HG03575 (cell line): ENCODE measurements at regions not wholly inside any gene's neighbourhood (a gene's known extent, or its start where the extent isn't known, plus 50 kb on each side); places are given as distances from the start of the nearest gene placed in this dataset.

Experiments
- ATAC-seq: cut with Tn5 transposase; IDR thresholded peaks from one replicate; pipeline ENCODE4 v1.9.1; 2021; ENCODE audit not compliant: unreplicated experiment, insufficient number of reproducible peaks, low FRiP score; ENCODE audit errors: extremely low read depth

GRCh38 chr14:22399776-22400175 lies 189.2 kb downstream of the DAD1 start:
- ATAC-seq, result no peak

GRCh38 chr14:22397221-22397737 lies 191.7 kb downstream of the DAD1 start:
- ATAC-seq, result no peak

DNA sequence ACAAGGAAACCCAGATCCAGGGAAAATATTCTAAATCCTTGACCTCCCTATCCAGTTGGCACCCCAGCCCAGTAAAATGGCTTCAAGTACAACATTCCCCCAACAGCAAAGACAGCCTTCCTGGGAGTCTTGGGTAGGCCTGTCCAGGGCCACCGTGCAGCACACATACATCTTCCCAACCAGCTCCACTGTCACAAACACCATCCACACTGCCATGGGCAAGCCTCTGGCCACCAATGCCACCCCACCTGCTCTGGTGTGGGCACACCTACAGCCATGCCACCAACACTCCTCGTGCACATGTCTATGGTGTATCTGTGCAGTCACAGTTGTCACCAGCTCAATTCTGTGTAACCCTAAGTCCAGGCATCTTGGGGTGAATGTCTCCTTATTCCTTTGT lies 193.2 kb downstream of the DAD1 start:
- ATAC-seq, result no peak

GRCh38 chr14:22394616-22395015 lies 194.4 kb downstream of the DAD1 start:
- no peak for ATAC-seq

GRCh38 chr14:22393796-22394195 lies 195.2 kb downstream of the DAD1 start:
- ATAC-seq, result no peak

DNA sequence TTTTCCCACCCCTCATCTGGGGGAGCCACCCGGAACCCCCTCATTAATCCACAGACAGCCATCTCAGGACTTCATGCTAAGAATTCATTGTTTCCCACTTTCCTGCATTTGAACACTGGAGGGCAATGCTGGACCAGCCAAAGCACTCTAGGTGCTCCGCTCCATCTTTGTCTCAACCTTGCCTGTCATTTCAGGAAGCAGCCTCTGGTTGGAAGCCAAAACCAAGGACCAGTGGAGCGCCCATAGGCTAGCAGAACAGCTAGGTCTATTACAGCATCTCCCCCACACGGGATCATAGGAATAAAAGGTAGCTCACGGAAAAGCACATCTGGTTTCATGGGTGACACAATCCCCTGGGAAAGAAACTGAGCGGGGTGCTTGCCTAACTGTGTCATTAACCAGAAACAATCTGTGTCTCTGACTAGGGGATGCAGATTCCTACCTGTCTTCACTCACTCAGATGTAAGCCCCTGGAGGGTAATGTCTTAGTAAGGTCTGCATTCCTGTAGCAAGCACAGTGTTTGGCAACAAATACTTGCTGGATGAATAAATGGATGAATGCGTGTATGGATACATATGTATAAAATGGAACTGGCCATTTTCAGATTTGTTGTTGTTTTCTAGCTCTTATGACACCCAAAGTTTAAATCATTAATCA lies 197.0 kb downstream of the DAD1 start:
- no peak for ATAC-seq

GRCh38 chr14:22390824-22391461 lies 198.1 kb downstream of the DAD1 start:
- no peak for ATAC-seq

DNA sequence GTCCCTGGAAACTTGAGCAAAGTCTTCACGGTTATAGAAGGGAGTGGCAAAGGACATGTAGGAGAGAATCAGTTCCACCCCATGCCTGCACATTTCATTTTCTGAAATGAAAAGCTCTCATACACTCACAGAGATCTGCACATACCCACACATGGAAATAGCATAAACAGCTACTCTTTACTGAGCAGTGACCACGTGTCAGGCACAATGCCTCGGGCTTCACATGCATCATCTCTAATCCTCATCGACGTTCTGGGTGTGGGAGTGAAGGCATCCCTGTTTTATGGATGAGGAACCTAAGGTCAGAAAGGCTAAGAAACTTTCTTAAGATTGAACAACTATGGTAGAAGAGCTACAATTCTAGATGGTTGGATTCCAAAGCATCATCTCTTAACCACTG lies 198.8 kb downstream of the DAD1 start:
- no peak for ATAC-seq

DNA sequence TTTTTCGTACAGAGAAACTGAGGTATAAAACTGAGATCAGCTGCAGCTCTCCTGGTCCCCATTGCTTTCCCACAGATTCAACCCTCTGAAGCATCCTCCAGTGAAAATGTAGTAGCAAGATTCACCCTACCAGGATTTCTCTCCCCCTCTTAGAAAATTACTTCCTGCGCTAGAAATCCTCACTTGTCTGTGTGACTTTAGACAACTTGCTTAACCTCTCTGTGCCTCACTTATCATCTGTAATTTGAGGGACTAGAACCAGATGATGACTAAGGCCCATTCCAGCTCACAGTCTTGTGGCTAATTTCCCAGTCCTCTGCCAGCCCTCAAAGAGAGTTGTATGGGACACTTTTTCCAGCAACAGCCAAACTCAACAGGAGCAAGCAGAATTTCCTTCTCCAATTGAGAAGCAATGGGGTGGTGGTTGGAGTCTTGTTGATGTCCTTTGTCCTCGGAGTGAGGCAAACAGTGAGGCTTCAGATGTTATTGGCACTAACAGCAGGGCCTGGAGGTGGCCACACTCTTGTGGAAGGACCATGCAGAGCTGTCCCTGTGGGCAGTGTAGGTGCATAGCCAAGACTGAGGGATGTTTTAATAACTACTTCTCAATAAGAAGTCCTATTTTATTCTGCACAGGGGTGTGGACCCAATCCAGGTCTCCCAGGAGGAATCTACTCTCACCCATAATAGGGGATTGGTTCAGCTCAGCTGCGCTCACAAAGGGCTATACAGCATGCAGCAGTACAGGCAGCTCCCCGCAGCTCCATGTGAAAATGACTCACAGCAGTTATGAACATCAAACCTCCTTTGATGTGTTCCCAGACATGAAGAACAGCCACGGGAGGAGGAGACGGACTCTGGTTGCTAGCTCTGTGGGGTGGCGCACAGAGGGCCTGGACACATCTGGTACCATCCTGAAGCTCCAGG lies 200.1 kb downstream of the DAD1 start:
- no peak for ATAC-seq

DNA sequence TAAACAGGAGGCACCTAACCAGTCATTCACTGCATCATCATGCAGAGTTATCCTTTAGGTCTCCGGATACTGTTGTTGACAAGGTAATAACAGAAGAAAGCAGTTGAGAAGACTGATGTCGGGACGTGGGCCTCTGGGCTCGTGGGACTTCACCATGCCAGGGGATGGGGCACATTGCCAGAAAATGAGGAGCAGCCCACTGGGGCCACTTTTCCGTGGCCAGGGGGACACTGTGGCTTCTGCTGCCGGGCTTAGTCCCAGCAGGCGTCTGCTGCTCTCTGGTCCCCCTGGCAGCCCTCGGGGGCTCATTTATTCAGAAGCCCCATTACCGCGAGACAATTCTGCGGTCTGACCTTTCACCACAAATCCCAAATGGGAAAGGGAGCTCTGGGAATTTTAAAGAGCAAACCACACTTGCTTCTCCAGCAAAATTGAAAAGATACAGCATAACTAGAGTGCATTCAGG lies 201.2 kb downstream of the DAD1 start:
- no peak for ATAC-seq

- ATAC-seq, result no peak
Measured at GRCh38 chr14:22386924-22387775, 201.9 kb downstream of the DAD1 start.

DNA sequence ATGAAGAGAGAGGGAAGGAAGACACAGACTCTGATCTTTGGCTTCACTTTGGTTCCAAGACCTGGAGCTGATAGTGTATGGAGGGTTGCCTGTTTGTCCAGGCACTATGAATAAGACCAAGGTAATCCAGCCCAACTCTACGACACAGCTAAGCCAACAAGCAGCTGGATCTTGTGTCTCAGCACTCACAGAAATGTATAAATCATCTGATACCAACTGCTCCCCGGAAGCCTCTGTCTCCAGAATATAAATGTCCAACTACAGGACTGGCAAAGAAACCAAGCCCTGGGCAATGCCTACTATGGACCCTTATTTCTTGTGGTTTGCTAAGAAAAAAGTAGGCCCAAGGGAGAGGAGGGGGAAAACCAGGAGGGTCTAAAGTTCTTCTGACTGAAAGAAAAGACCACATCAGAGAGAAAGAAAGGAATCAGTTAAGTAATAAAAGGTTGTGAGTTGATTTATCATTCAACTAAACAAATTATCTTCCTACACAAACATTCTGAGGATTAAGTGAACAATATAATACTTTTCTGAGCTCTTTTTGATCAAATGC lies 204.0 kb downstream of the DAD1 start:
- ATAC-seq, result no peak

- no peak for ATAC-seq
Measured at GRCh38 chr14:22384167-22384549, 204.9 kb downstream of the DAD1 start.

DNA sequence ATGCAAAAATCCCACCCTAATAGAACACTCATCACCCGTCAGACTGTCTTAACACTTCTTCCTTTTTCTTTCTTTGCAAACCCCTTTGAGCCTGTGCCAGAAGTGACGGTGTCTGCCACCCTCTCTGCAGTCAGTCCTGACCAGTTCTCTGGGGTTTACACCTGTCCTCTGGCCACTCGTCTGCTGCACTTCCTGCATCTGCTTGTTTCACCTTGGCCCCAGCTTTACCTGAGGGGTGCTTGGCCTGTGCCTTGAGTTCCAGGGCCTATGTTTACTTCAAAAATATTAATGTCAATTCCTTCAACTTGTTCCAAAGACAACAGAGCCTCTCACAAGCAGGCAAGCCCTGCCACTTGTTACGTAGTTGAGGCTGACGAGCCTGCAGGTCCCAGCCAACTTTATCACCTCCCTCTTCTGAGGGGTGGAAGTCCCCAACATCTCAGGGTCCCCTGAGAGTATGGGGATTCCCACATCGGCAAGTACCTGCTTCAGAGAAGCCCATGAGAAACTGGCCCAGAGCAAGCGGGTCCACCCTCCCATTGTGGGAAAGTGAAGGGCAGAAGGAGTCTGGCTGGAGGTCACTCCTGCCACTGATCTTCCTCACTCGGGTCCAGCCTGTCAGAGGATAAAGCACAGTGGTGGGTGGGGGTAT lies 205.4 kb downstream of the DAD1 start:
- no peak for ATAC-seq

- no peak for ATAC-seq
Measured at GRCh38 chr14:22382955-22383354, 206.1 kb downstream of the DAD1 start.

- no peak for ATAC-seq
Measured at GRCh38 chr14:22382395-22382794, 206.6 kb downstream of the DAD1 start.

DNA sequence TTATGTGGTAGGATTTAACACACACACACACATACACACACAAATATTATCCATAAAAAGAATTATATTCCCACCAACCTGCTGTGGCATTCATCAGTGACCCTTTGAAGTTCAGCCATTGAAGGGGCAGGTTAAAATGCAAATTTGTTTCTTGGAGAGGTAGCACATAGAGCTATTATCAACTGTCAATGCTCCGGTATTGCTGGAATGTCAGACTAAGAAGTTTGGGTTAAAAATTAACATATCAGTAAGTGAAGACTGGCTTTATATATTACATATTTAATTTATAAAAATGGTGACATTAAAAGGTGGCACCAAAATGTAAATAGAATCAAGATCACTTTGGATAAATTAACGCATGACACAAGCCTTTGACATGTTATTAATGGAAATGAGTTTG lies 207.3 kb downstream of the DAD1 start:
- no peak for ATAC-seq

- no peak for ATAC-seq
Measured at GRCh38 chr14:22381408-22381760, 207.6 kb downstream of the DAD1 start.
